ENCODE measurements at regions not wholly inside any gene's neighbourhood (a gene's known extent, or its start where the extent isn't known, plus 50 kb on each side); places are given as distances from the start of the nearest gene placed in this dataset.

DNA sequence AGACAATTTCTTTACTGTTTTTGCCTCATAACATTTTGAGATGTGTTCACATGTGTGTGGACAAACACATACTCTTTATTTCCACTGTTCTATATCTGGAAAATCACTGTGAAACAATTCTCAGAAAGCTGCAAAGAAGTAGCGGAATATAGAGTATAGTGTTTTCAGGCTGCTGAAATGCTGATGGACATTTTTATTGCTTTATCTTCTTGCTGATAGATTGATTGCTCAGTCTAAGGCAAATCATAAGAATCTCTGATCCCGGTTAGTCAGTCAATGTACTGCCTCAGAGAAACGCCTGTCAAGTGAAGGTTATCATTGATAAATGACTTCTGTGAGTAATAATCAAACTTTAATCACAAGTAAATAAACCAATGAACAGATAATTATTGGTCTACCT is 364.9 kb upstream of the CTNND2 start:
- intact Hi-C loops (cut with DNase I; ENCODE audit: low total_unique reads), result loop anchor here (5.0 kb wide), 1 partner anchor 1047 kb away; no protein-coding TSS in a partner anchor
- Histone ChIP-seq H3K36me3 (no peaks in the 10 kb centered on the region), H3K9me3 (no peaks in the 10 kb centered on the region), H3K4me1 (no peaks in the 10 kb centered on the region), H3K27ac (no peak overlapping the region), H3K4me3 (no peak overlapping the region), H3K27me3 (no peaks in the 10 kb centered on the region)
- no peak for DNase-seq (ENCODE audit: low spot score in 2 of 2)
- TF ChIP-seq POLR2AphosphoS5 (IDR thresholded peaks at IDR 0.05) (no peak), POLR2A (IDR thresholded peaks at IDR 0.05) (no peak)
- TF ChIP-seq, protein P1, sequence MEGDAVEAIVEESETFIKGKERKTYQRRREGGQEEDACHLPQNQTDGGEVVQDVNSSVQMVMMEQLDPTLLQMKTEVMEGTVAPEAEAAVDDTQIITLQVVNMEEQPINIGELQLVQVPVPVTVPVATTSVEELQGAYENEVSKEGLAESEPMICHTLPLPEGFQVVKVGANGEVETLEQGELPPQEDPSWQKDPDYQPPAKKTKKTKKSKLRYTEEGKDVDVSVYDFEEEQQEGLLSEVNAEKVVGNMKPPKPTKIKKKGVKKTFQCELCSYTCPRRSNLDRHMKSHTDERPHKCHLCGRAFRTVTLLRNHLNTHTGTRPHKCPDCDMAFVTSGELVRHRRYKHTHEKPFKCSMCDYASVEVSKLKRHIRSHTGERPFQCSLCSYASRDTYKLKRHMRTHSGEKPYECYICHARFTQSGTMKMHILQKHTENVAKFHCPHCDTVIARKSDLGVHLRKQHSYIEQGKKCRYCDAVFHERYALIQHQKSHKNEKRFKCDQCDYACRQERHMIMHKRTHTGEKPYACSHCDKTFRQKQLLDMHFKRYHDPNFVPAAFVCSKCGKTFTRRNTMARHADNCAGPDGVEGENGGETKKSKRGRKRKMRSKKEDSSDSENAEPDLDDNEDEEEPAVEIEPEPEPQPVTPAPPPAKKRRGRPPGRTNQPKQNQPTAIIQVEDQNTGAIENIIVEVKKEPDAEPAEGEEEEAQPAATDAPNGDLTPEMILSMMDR (IDR thresholded peaks at IDR 0.05), result no peak

DNA sequence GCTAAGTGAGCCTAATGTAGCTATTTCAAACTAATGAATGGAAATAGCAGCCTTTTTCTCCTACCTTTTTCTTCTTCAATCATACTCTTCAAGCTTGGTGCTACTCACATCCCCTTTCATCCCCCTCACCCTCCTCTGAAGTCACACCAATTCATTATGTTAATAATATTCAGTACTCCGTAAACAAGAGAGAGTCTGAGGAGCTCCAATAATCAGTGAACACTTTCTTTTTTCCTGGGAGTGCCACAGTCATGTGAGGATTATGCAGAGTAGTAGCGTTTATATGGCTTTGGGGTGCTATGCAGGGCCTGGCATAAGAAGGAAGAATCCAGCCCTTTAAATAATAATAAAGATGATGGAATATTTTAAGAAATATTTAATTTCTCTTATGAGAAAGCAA is 354.3 kb upstream of the CTNND2 start:
- no peak overlapping the region for H3K4me3 ChIP-seq
- DNase-seq (ENCODE audit: low spot score in 2 of 2), result no peak
- intact Hi-C loops (cut with DNase I; ENCODE audit: low total_unique reads), result no loop called here
- H3K9me3 ChIP-seq, result no peaks in the 10 kb centered on the region
- H3K27ac ChIP-seq, result no peak overlapping the region
- H3K36me3 ChIP-seq, result no peaks in the 10 kb centered on the region
- H3K4me1 ChIP-seq, result no peaks in the 10 kb centered on the region
- TF ChIP-seq POLR2AphosphoS5 (IDR thresholded peaks at IDR 0.05) (no peak), POLR2A (IDR thresholded peaks at IDR 0.05) (no peak)
- TF ChIP-seq, protein P1 (IDR thresholded peaks at IDR 0.05), result no peak
- no peaks in the 10 kb centered on the region for H3K27me3 ChIP-seq

DNA sequence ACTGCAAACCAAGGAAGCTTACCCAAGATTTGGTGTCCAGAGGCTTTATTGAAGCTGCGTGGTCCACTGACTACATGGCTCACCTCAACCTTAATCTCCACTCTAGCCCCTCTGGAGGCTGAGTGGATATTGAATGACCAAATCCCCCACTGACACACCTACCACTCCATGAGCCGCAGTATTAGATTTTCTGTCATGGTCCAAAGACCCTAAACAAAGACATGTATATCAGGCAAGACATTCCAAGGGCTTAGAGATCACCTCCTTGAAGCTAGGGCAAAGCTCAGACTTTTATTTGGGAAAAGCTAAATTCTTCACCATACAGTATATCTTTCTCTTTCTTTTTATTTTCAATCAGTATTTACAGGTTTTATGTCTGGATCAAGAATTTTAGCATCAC is 346.2 kb upstream of the CTNND2 start:
- Histone ChIP-seq H3K9me3 (no peaks in the 10 kb centered on the region), H3K4me3 (no peak overlapping the region), H3K27ac (no peak overlapping the region), H3K4me1 (no peaks in the 10 kb centered on the region), H3K27me3 (no peaks in the 10 kb centered on the region), H3K36me3 (no peaks in the 10 kb centered on the region)
- DNase-seq (ENCODE audit: low spot score in 2 of 2), result no peak
- no peak for TF ChIP-seq POLR2AphosphoS5 (IDR thresholded peaks at IDR 0.05)
- TF ChIP-seq, protein P1 (IDR thresholded peaks at IDR 0.05), result no peak
- TF ChIP-seq POLR2A (IDR thresholded peaks at IDR 0.05), result no peak
- intact Hi-C loops (cut with DNase I; ENCODE audit: low total_unique reads), result no loop called here

DNA sequence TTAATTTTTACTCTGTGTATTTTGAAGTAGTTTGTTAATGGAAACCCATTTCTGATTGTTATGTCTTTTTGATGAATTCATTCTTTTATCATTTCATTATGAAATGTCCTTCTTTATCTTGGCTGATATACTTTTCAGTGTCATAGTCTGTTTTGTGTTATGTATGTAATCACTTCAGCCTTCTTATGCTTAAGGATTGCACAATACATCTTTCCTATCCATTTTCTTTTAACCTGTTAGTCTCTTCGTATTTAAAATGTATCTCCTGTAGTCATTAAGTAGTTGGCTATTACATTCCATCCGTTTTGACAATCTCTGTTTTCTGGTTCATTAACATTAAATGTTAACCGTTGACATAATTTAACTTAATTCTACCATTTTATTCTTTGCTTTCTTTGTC is 344.6 kb upstream of the CTNND2 start:
- intact Hi-C loops (cut with DNase I; ENCODE audit: low total_unique reads), result no loop called here
- Histone ChIP-seq H3K27me3 (no peaks in the 10 kb centered on the region), H3K4me1 (no peaks in the 10 kb centered on the region), H3K9me3 (no peaks in the 10 kb centered on the region), H3K36me3 (no peaks in the 10 kb centered on the region), H3K4me3 (no peak overlapping the region), H3K27ac (no peak overlapping the region)
- no peak for TF ChIP-seq POLR2AphosphoS5 (IDR thresholded peaks at IDR 0.05)
- no peak for TF ChIP-seq POLR2A (IDR thresholded peaks at IDR 0.05)
- TF ChIP-seq, protein P1 (IDR thresholded peaks at IDR 0.05), result no peak
- no peak for DNase-seq (ENCODE audit: low spot score in 2 of 2)

DNA sequence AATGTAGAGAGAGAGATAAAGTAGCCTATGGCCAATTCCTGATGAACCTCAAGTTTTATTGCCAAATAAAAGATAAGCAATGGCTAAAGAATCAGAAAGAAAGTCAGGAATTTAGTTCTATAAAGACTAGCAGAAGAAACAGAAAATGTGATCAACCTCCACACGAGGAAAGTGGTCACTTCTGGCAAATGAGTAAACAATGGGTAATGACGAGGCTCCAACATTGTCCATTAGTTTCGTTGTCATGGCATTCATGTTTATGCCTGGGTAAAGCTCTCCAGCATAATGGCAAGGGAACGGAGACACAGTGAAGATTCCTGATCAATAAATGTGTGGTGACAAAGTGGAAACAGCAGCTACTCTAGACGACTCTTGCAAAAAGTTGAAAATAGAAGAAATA is 341.8 kb upstream of the CTNND2 start:
- DNase-seq (ENCODE audit: low spot score in 2 of 2), result no peak
- TF ChIP-seq, protein P1 (IDR thresholded peaks at IDR 0.05), result no peak
- TF ChIP-seq POLR2AphosphoS5 (IDR thresholded peaks at IDR 0.05) (no peak), POLR2A (IDR thresholded peaks at IDR 0.05) (no peak)
- no peaks in the 10 kb centered on the region for H3K4me1 ChIP-seq
- no peaks in the 10 kb centered on the region for H3K36me3 ChIP-seq
- no peaks in the 10 kb centered on the region for H3K27me3 ChIP-seq
- no peaks in the 10 kb centered on the region for H3K9me3 ChIP-seq
- intact Hi-C loops (cut with DNase I; ENCODE audit: low total_unique reads), result no loop called here
- no peak overlapping the region for H3K4me3 ChIP-seq
- H3K27ac ChIP-seq, result no peak overlapping the region

Measured in breast epithelium (tissue), 4 donors.